HepG2 (cell line): ENCODE measurements at regions not wholly inside any gene's neighbourhood (a gene's known extent, or its start where the extent isn't known, plus 50 kb on each side); places are given as distances from the start of the nearest gene placed in this dataset.

Experiments
- ATAC-seq: fragments of 200-7000 bp; cut with Tn5 transposase; 3 replicates; pipeline ENCODE4 v1.9.1; 2020; ENCODE audit warnings: mild to moderate bottlenecking, moderate library complexity
- BruUV-seq: library from RNA; stranded (reverse); fragments of 400-500 nt; replicated peaks from 2 replicates; lab custom pipeline; 2021; lab: Mats Ljungman, UMichigan
- CTCF ChIA-PET: fragments of 300-600 bp; formaldehyde crosslinking; extraction: SDS; loops from one replicate; lab custom pipeline; 2021; ENCODE audit warnings: low total read pairs, inconsistent platforms, low intra/inter-chr PET ratio; lab: Yijun Ruan, JAX
- POLR2A ChIA-PET: fragments of 350-600 bp; sonication (Branson Sonifier 250); formaldehyde crosslinking; loops from one replicate; lab custom pipeline; 2020; ENCODE audit warnings: antibody characterized with exemption, inconsistent platforms; lab: Yijun Ruan, JAX
- DNase-seq: peaks from one replicate; pipeline ENCODE4 v3.0.0-alpha.2; 2015; ENCODE audit warnings: low spot score
- FAIRE-seq: peaks from 3 replicates; lab custom pipeline; 2011; peaks lifted over from hg19 to GRCh38; lab: Jason Lieb, UNC
- H2AFZ ChIP-seq: one replicate; pipeline ENCODE4 v1.6.1; 2011; ENCODE audit warnings: low read length, inconsistent platforms
- H3K27ac ChIP-seq: fragments of 300-600 bp; 3 replicates; pipeline ENCODE4 v1.8.0; 2011; ENCODE audit warnings: mixed run types, mild to moderate bottlenecking, mixed read lengths, low read length, inconsistent platforms; ENCODE audit not compliant: insufficient read depth; ENCODE audit errors: extremely low read length
- H3K27me3 ChIP-seq, 2 experiments: fragments of 200-600 bp in 1 of 2; 2 replicates in 1 of 2; 3 replicates in 1 of 2; pipeline versions ENCODE4 v1.6.0 to v1.8.0; 2011; ENCODE audit warnings: low read length in 2 of 2, mild to moderate bottlenecking in 2 of 2, moderate library complexity in 2 of 2, inconsistent platforms in 1 of 2; ENCODE audit not compliant: insufficient read depth in 2 of 2, control insufficient read depth in 1 of 2
- H3K36me3 ChIP-seq, 2 experiments: fragments of 200-600 bp in 1 of 2; replicated peaks in 1 of 2; 2 replicates in 1 of 2; 3 replicates in 1 of 2; pipeline versions ENCODE4 v1.5.1 to v1.8.0; 2011; ENCODE audit warnings: low read length in 2 of 2, inconsistent platforms in 1 of 2; ENCODE audit not compliant: insufficient read depth in 2 of 2, control insufficient read depth in 1 of 2
- H3K4me1 ChIP-seq: 2 replicates; pipeline ENCODE4 v1.5.1; 2012; ENCODE audit warnings: low read length, inconsistent platforms; ENCODE audit not compliant: insufficient read depth
- H3K4me2 ChIP-seq: 2 replicates; pipeline ENCODE4 v1.6.0; 2011; ENCODE audit warnings: low read depth, low read length, inconsistent platforms
- H3K4me3 ChIP-seq, 3 experiments: fragments of 200-600 bp in 1 of 3; sonication (generic), shearing (Covaris generic) in 1 of 3; replicated peaks in 1 of 3; 2 replicates each; pipeline ENCODE4 v1.5.1; 2011 to 2016; ENCODE audit warnings: low read length in 3 of 3, inconsistent platforms in 2 of 3, low read depth in 2 of 3, mild to moderate bottlenecking in 2 of 3, control low read depth in 1 of 3, mixed read lengths in 1 of 3; ENCODE audit not compliant: insufficient read depth in 1 of 3
- H3K79me2 ChIP-seq: one replicate; pipeline ENCODE4 v1.6.1; 2011; ENCODE audit warnings: low read length, inconsistent platforms; ENCODE audit not compliant: insufficient read depth
- H3K9ac ChIP-seq: 2 replicates; pipeline ENCODE4 v1.6.0; 2011; ENCODE audit warnings: mild to moderate bottlenecking, low read depth, low read length, inconsistent platforms; ENCODE audit not compliant: insufficient read depth
- H3K9me3 ChIP-seq: 2 replicates; pipeline ENCODE4 v1.5.1; 2012; ENCODE audit warnings: mild to moderate bottlenecking, low read length
- H4K20me1 ChIP-seq: 2 replicates; pipeline ENCODE4 v1.6.0; 2011; ENCODE audit warnings: inconsistent platforms, mild to moderate bottlenecking, low read length, moderate library complexity; ENCODE audit not compliant: insufficient read depth
- ARNT2 ChIP-seq: sonication (generic); formaldehyde crosslinking; IDR thresholded peaks from 2 replicates; pipeline ENCODE4 v1.8.0; 2022; ENCODE audit warnings: mild to moderate bottlenecking, low read depth, missing genetic modification reagents, moderate library complexity
- FLYWCH1 ChIP-seq: sonication (generic); formaldehyde crosslinking; IDR thresholded peaks from 2 replicates; pipeline ENCODE4 v1.8.1; 2023; ENCODE audit warnings: mild to moderate bottlenecking, missing genetic modification reagents
- FOXK1 ChIP-seq: sonication (generic); formaldehyde crosslinking; IDR thresholded peaks from 2 replicates; pipeline ENCODE4 v1.4.0; 2020; ENCODE audit warnings: low read depth, missing genetic modification reagents, borderline replicate concordance
- GATAD2A ChIP-seq: IDR thresholded peaks from 2 replicates; pipeline ENCODE4 v1.6.1; 2016
- GTF2F1 ChIP-seq: fragments of 150-350 bp; IDR thresholded peaks from 2 replicates; pipeline ENCODE4 v1.6.1; 2014; ENCODE audit warnings: low read length
- HDAC1 ChIP-seq: sonication (generic); formaldehyde crosslinking; IDR thresholded peaks from 2 replicates; pipeline ENCODE4 v1.5.1; 2020; ENCODE audit warnings: mild to moderate bottlenecking, missing genetic modification reagents
- HNF4G ChIP-seq, 2 experiments: sonication (generic) in 1 of 2; formaldehyde crosslinking in 1 of 2; IDR thresholded peaks; 2 replicates each; pipeline versions ENCODE4 v1.4.0 to v1.6.1; 2011 to 2020; ENCODE audit warnings: borderline replicate concordance in 2 of 2, low read depth in 2 of 2, mild to moderate bottlenecking in 2 of 2, low read length in 1 of 2, missing genetic modification reagents in 1 of 2, moderate library complexity in 1 of 2
- JARID2 ChIP-seq: sonication (generic); formaldehyde crosslinking; IDR thresholded peaks from 2 replicates; pipeline ENCODE4 v1.8.1; 2023; ENCODE audit warnings: missing genetic modification reagents, inconsistent platforms; ENCODE audit not compliant: insufficient replicate concordance
- PAF1 ChIP-seq: IDR thresholded peaks from 2 replicates; pipeline ENCODE4 v1.6.1; 2016; ENCODE audit warnings: missing genetic modification reagents, missing compliant biosample characterization
- SALL1 ChIP-seq: sonication (generic); formaldehyde crosslinking; IDR thresholded peaks from 2 replicates; pipeline ENCODE4 v1.8.0; 2022; ENCODE audit warnings: mild to moderate bottlenecking, missing genetic modification reagents
- TAF15 ChIP-seq: fragments of 200-400 bp; formaldehyde crosslinking; IDR thresholded peaks from one replicate; pipeline ENCODE4 v1.6.1; 2018; ENCODE audit warnings: mild to moderate bottlenecking, low read depth, low read length; ENCODE audit not compliant: poor library complexity, severe bottlenecking
- ZBTB10 ChIP-seq: sonication (generic); formaldehyde crosslinking; IDR thresholded peaks from 2 replicates; pipeline ENCODE4 v1.4.0; 2020; ENCODE audit warnings: missing genetic modification reagents, borderline replicate concordance
- ZBTB21 ChIP-seq: sonication (generic); formaldehyde crosslinking; IDR thresholded peaks from 2 replicates; pipeline ENCODE4 v1.4.0; 2020; ENCODE audit warnings: missing genetic modification reagents
- ZBTB3 ChIP-seq: sonication (generic); formaldehyde crosslinking; IDR thresholded peaks from 2 replicates; pipeline ENCODE4 v1.4.0; 2020; ENCODE audit warnings: low read depth, mild to moderate bottlenecking, moderate library complexity, missing genetic modification reagents, borderline replicate concordance
- ZFX ChIP-seq: sonication (generic); formaldehyde crosslinking; IDR thresholded peaks from 2 replicates; pipeline ENCODE4 v1.4.0; 2020; ENCODE audit warnings: mild to moderate bottlenecking, low read depth, missing genetic modification reagents, moderate library complexity
- ZNF572 ChIP-seq: sonication (generic); formaldehyde crosslinking; IDR thresholded peaks from 2 replicates; pipeline ENCODE4 v1.5.1; 2020; ENCODE audit warnings: mild to moderate bottlenecking, missing genetic modification reagents
- ZNF703 ChIP-seq: sonication (generic); formaldehyde crosslinking; IDR thresholded peaks from 2 replicates; pipeline ENCODE4 v1.5.1; 2020; ENCODE audit warnings: missing genetic modification reagents, mild to moderate bottlenecking, moderate library complexity, borderline replicate concordance
- ZNF792 ChIP-seq: IDR thresholded peaks from 2 replicates; pipeline ENCODE4 v1.6.1; 2016
- WGBS: methylation state at CpG from one replicate; pipeline ENCODE4 v1.1.6; 2017; ENCODE audit warnings: low lambda C conversion rate; 5-methylcytosine and 5-hydroxymethylcytosine counted together
- in situ Hi-C: cut with HindIII; loops from 2 replicates; pipeline ENCODE4 v1.10.0; 2017; ENCODE audit warnings: low pct_unique_long_range_greater_than_20kb; ENCODE audit not compliant: extremely low pct_ligation_motif_present
- intact Hi-C: fragments of 100-400 bp; cut with micrococcal nuclease; formaldehyde crosslinking; loops from one replicate; pipeline ENCODE4 v1.10.0; 2022; ENCODE audit not compliant: unreplicated experiment
- TF ChIP-seq, protein P1 (sequence below): sonication (generic); formaldehyde crosslinking; IDR thresholded peaks from 2 replicates; pipeline ENCODE4 v1.4.0; 2020; ENCODE audit warnings: missing genetic modification reagents

DNA sequence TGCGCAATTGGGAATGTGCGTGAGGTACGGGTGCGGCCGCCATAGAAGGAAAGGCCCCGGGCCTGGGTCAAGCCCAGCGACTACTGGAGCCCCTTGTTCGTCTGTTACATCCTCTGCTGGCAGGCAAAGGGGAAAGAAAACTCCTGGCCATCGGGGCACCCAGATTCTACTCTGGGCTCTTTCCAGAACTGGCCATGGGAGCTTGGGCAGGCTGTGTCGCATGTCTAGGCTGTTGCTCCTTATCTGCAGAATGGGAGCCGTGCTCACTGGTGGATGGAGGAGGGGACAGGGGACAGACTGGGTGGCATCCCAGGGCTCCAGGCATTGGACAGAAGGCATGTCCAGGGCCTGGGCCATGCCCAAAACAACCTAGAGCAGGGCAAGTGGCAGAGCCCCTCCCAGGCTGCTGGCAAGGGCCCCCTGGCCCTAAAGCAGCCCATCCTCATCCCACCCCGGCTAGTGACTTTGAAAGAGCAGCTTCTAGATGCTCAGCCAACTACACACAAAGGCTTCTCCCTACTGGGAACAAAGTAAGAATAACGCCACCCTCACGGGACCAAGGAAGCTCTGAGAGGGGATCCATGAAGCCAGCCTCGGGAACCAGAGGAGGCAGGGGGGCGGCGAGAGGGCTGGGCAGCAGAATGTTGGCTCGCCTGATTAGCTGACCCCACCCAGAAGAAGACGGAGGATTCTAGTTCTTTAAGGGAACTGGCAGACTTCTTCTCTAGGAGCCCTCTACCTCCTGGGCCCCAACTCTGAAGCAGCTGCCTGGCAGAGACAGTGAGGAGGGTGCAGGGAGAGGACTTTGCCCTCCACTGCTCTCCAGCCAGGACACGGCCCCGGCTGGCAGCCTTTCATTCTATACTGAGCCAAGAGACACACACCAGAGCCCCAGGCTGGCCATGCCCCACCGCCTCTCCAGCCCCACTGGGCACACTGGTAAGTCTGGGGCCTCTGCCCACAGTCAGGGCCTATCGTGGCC lies 96.8 kb downstream of the SINHCAF start:
- 60% methylated on average over 17 of the region's 23 CpGs for WGBS
- no peak overlapping the region for H3K27ac ChIP-seq
- no peak overlapping the region for H2AFZ ChIP-seq
- H4K20me1 ChIP-seq = no peaks in the 10 kb centered on the region
- peak; percentile 35 for DNase-seq
- peaks cover 2 to 33% of the 10 kb centered on the region in 2 experiments; a peak in 4 of 5 replicates for H3K27me3 ChIP-seq
- H3K4me1 ChIP-seq = peaks cover 14% of the 10 kb centered on the region
- in situ Hi-C loops = no loop called here
- peak; percentile 95 for ATAC-seq
- H3K4me3 ChIP-seq = peak overlapping the region; percentile 15 to 43 (median 36); a peak in 5 of 6 replicates
- H3K4me2 ChIP-seq = peak overlapping the region; percentile 71
- H3K36me3 ChIP-seq = no peaks in the 10 kb centered on the region
- H3K9me3 ChIP-seq = no peaks in the 10 kb centered on the region
- no peaks in the 10 kb centered on the region for H3K79me2 ChIP-seq
- FAIRE-seq = no peak
- no TSS peak for BruUV-seq
- intact Hi-C loops = no loop called here
- H3K9ac ChIP-seq = 0 out of 2 replicates have a peak overlapping the region, but pooled peaks have one; percentile 1
- ChIA-PET CTCF (no interaction called here), POLR2A (no interaction called here)
- TF ChIP-seq FLYWCH1 (no peak), ARNT2 (CRISPR knock-in tag) (0 out of 2 replicates have a peak, but pooled peaks have one; percentile 25), ZNF792 (CRISPR knock-in tag) (no peak), PAF1 (no peak), ZBTB3 (CRISPR knock-in tag) (no peak), GTF2F1 (no peak), ZNF703 (CRISPR knock-in tag) (no peak), SALL1 (CRISPR knock-in tag) (peak; percentile 12; the same call in 1 of the 2 replicates), HDAC1 (CRISPR knock-in tag) (no peak), ZBTB21 (CRISPR knock-in tag) (no peak), GATAD2A (0 out of 2 replicates have a peak, but pooled peaks have one; percentile 9), JARID2 (CRISPR knock-in tag) (no peak), ZFX (CRISPR knock-in tag) (peak; percentile 46), ZNF572 (CRISPR knock-in tag) (no peak), TAF15 (no peak), FOXK1 (CRISPR knock-in tag) (no peak), ZBTB10 (CRISPR knock-in tag) (no peak), HNF4G (IDR thresholded peaks at IDR 0.05; ENCODE audit: borderline replicate concordance, low read depth, low read length) (peak; percentile 75), HNF4G (CRISPR knock-in tag; IDR thresholded peaks at IDR 0.05; ENCODE audit: borderline replicate concordance, low read depth) (no peak; the same call in 1 of the 2 replicates)
- TF ChIP-seq, protein P1, sequence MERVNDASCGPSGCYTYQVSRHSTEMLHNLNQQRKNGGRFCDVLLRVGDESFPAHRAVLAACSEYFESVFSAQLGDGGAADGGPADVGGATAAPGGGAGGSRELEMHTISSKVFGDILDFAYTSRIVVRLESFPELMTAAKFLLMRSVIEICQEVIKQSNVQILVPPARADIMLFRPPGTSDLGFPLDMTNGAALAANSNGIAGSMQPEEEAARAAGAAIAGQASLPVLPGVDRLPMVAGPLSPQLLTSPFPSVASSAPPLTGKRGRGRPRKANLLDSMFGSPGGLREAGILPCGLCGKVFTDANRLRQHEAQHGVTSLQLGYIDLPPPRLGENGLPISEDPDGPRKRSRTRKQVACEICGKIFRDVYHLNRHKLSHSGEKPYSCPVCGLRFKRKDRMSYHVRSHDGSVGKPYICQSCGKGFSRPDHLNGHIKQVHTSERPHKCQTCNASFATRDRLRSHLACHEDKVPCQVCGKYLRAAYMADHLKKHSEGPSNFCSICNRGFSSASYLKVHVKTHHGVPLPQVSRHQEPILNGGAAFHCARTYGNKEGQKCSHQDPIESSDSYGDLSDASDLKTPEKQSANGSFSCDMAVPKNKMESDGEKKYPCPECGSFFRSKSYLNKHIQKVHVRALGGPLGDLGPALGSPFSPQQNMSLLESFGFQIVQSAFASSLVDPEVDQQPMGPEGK (CRISPR knock-in tag) = 0 out of 2 replicates have a peak, but pooled peaks have one; percentile 14
